GM18499 (cell line): ENCODE measurements at regions not wholly inside any gene's neighbourhood (a gene's known extent, or its start where the extent isn't known, plus 50 kb on each side); places are given as distances from the start of the nearest gene placed in this dataset.

Experiments used
- ATAC-seq: cut with Tn5 transposase; IDR thresholded peaks from one replicate; pipeline ENCODE4 v1.9.1; 2021; ENCODE audit warnings: moderate number of reproducible peaks; ENCODE audit not compliant: insufficient read depth, unreplicated experiment

DNA sequence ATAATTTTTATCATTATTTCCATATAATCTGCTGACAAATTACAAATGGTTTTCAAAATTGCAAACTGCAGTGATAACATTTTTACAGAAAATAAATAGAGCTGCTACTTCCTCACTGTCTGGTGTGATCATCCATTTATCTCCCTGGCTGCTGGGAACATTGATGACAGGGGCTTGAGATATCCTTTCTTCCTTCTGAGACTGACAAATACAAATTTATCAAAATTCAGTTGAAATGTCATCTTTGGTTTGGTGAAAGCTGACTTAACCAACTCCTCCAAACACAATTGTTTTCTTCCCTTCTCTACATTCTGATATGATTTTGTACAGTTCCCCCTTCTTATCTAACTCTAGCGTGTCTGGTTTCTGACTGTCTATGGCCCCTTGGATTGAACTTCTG is 611.8 kb upstream of the KLF4 start:
- no peak for ATAC-seq

DNA sequence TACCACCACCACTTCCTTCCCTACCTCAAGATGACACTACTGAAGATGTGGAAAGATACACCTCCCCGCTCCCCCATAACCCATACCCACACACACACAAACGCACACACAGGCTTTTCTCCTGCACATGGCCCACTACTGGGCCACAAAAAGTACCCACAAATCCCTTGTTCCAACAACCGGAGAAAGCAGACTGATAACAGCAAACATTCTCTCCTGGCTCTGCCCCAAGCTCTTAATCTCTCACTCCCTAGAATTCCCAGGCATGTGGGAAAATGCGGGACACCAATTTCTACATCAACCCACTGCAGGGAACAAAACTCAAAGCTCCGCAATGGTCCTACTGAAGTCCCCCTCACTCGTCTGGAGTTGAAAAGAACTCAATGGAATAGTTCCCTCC is 611.0 kb upstream of the KLF4 start:
- no peak for ATAC-seq

DNA sequence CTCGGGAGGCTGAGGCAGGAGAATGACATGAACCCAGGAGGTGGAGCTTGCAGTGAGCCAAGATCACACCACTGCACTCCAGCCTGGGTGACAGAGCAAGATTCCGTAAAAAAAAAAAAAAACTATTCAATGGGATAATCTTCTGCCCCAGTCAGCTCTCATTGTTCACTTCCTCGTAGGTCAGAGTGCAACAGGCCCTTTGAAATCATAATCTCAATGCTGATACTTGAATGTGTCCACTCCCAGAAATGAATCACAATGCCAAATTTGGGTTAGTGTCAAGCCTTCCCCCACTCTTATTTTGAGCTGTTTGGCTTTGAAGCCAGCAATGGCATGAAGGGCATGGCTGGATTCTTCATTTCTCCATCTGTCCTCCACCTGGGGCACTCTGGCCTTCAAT is 610.3 kb upstream of the KLF4 start:
- ATAC-seq: no peak

DNA sequence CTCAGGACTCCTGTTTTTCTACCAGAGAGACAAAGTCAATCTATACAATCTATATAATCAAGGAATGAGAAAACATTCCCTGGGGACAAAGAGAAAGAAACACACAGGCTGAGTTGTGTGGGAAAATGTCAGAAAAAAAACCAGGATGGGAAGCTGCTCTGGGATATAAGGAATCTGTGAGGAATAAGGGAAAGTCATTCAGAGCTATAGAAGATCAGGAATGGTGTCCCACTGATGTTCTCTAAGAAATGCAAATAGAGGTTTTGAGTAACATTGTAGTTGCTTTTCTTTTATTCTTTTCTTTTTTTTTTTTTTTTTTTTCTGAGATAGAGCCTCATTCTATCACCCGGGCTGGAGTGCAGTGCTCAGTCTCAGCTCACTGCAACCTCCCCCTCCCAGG is 605.9 kb upstream of the KLF4 start:
- ATAC-seq: no peak

DNA sequence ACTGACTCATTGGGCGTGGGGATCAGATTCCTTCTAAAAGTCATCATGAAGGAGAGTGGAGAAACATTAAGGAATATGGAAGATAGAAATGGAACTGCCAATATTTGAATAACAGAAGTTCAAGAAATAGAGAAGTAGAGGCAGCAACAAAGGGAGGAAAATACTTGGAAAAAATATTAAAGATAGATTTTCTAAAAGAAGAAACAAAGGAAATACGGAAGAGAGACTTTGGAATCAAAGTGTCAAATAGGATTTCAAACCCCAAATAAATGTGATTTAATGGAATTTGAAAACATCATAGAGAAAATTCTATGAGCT is 605.1 kb upstream of the KLF4 start:
- ATAC-seq: no peak

DNA sequence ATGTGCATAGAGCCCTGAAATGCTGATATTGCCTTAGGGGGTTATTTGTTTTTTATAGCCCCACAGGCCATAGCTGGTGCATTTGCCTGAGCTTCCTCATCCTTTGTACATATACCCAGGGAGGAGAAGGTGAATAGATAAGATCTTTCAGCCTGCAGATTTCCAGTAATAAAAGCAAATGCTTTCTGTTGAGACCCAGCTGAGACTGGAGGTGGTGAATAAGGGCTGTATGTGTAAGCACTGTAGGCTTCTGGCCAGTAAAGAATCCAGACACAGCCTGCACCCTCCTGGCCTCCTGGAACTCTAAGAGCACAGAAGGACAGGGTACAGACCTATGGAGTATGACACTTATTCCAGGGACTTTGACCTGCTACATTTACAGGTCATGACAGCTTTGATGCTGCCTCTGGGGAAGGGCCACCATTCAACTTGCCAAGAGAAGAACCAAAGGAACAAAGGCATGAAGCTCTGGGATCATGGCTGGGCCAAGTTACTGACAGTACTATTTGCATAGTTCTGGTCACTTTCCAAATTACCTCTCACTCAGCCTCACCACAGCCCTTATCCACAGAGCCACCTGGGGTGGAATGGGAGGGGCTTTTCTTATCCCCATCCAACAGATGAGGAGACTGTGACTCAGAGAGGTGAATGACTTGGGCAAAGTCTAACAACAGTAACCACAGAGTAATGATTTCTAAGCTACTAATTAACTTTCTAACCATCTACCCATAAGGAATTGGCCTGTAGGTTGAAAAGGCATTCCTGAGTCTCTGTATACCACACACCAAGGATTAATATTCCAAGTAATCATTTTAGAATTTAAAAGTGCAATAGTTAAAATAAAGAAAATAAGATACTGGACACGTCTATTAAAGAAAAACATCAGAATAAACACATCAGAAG is 604.5 kb upstream of the KLF4 start:
- no peak for ATAC-seq

DNA sequence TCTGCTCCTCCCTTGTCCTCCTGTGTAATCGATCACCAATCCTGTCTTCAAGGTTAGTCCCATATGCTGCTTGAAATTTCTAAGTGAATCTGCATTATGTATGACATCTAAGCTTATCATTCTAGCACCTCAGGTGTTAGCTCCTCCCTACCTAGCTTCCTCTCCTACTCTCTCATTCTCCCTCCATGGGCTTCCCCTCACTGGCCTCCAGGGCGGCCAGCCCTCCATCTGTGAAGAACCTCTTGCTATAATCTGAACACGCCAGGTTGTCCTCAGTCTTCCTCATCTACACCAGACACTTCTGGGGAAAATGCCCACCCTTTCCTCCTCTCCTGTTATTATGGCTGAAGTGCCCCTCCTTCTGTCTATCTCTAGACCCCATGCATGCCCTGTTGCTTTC is 599.3 kb upstream of the KLF4 start:
- ATAC-seq: no peak

DNA sequence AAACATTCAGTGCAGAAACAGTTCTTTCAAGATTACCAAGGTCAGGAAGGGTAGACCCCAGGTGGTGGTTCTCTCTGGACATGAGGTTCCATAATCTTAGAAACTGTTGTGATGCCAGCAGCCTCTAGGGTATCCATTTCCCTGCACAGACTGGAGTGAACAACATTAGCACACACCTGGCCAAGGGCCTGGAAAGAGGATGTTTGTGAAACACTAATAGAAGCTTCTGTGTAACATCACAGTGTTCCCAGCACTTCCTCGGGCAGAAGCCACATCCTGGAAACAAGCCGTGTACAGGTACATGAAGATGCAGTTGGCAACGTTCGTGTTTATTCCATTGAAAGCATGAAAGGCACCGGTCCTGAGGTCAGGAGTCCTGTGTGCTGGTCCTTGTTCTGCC is 598.2 kb upstream of the KLF4 start:
- ATAC-seq: no peak

DNA sequence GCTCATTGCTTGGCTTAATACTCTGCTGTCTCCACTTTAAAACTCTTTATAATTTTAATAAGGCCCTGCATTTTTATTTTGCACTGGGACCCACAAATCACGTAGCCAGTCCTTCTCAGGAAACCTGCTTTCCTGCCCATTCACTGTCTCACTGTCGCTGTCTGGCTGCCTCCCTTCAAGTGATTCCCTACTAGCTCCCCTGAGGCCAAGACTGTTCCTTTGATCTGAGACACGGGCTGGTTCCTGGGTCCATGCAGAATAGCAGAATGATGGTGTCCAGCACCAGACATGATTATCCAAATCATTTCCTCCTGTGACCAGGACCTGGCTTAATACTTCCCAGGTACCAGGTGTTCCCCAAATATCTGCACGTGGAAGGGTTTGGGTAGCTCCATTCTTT is 597.1 kb upstream of the KLF4 start:
- ATAC-seq: no peak

DNA sequence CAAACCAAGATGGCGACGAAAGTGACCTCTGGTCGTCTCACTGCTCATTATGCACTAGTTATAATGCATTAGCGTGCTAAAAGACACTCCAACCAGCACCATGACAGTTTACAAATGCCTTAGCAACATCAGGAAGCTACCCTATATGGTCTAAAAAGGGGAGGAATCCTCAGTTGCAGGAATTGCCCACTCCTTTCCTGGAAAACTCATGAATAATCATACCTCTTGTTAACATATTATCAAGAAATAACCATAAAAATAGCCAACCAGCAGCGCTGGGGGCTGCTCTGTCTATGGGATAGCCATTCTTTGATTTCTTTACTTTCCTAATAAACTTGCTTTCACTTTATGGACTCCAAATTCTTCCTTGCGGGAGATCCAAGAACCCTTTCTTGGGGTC is 595.7 kb upstream of the KLF4 start:
- ATAC-seq: no peak

DNA sequence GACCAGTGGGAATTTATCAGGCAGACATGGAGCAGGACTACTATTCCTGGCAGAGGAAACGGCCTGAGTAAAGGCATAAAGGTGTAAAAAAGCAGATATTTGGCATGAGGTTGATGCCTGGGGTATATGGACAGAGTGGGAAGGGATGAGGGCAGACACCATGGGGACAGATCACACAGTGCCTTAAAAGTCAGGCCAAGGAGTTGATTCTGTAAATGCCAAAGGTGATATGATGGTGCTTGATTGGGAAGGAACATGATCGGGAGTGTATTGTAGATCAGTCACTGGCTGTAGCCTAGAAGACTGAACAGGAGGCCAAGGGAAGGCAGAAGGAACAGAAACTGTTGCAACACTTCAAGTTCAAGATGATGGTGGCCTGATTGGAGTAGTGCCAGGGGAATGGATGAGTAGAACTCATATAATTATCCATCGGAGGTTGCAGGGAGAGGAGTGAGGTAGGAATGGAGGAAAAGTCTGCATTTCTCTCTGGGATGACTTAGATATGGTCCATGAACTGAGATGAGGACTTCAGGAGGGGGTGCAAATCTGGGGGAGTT is 594.3 kb upstream of the KLF4 start:
- ATAC-seq: no peak

DNA sequence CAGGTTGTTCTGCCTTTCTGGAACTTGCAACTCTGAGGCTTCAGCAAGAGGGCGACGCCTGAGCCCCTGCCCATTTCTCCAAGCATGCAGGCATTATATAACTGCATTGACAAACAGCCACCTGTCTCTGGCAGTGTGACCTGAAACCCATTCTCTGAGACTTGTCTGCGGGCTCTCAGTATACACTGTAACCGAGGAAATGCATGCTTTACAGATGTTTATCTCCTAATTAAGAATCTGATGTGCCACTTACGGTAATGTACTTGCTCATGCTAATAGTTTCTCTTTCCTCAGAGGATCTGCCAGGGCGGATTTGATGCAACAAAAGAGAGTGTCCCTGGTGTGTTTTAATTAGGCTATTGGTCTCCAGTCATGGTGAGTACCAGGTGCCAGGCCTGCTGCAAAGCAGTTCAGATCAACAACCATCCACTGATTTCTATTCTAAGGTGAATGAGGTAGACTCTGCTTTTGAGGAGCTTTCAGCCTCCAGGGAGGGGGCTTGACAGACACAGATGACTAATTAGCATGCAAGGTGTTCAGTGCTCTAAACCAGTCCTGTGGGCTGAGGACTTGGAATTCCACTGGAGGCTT is 593.7 kb upstream of the KLF4 start:
- ATAC-seq: no peak

DNA sequence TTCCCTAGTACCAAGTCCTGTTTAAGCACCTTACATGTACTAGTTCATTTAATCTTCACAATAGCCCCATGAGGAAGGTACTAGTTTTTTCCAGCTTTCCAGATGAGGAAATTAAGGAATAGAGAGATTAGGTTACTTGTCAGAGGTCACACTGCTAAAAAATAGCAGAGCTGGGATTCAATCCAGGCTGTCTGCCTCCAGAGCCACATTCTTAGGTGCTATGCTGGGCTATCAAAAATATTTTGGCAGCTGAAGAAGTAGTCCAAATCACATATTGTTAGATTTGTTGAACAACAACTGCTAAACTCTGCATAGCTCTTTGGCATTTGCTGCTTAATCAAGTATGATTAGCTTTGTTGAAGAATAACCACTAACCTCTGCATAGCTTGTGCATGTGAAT is 591.5 kb upstream of the KLF4 start:
- ATAC-seq: no peak

DNA sequence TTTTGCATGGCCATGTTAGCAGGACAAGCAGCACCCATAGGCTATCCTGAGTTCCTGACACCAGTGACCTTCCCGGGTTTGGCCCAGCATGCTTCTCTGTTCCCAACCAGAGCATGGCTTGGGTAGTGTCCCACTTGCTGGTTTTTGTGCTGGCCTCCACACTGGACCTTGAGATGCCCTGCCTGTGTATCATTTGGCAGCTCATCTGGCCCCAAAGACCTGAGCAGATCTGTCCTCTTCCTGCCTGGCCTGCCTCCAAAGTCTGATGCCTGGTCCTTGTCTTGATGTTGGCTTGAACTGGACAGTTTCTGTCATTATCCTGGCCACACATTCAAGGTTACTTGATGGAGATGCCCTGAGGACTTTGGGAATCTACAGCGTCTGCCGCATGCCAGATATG is 590.7 kb upstream of the KLF4 start:
- no peak for ATAC-seq

DNA sequence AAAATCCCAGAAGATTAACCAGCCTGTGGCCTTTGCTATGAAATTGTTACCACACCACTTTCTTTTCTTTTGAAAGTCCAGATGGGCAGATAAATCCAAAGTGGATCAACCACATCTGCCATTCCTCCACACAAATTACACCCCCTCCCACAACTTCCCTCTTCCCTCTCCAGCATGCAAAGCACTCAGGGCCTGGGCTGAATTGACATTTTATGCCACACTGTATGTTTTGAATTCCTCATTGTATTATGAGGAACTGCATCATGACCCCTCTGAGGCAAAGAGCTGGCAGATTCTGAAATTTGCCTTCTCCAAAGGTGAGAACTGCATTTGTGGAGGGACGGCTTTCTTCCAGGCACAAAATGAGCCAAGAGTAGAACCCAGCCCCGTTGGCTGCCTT is 589.2 kb upstream of the KLF4 start:
- no peak for ATAC-seq

DNA sequence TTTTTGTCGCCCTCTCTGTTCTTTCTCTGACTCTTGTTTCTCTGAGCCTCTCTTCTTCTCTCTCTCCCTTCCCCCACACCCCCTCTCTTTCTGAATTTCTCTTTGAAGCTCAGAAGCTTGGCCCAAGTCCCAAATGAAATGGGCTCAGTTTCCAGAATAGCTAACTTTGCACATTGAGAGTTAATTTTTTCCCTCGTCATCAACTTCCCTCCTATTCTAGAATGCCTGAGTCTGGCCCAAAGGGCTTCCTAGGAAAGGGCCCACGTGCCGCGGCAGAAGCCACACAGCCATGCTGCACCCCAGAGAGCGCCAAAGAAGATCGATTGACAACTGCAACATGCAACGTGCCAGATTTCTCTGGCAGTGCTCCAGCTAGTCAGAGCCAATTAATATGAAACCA is 588.8 kb upstream of the KLF4 start:
- no peak for ATAC-seq

DNA sequence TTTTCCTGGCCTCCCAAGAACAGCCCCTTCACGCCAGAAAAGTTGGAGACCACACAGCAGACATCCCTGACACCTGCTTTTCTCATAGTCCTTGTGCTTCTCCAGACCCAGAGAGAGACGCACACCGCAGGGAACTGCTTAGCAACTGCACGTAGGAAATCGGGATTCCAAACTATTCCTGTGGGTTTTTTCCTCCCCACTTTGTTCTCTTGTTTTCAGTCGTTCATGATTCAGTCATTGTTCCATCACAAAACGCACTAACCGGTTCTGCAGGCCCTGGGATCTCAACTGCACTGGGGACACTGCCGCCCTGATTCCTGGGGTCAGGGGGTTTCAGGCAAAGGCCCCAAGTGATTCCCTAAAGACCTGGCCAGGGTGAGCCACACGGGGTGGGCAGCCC is 588.0 kb upstream of the KLF4 start:
- ATAC-seq: no peak

DNA sequence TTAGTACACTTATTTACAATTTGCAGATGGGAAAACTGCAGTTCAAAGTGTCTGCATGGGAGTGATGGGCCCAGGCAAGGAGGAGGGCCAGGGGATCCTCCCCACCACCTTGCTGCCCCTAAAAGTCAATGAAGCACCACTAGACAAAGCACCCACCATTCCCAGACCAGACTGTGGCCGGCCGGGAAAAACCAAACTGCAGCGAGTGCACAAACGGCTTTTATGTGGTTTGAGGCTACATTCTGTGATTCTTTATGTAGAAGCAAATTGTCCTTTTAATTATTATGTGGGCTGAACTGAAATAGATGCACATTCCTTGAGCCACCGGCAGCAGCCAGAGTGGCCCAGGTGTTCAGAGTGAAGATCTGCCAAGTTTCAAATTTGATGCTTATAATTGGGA is 585.3 kb upstream of the KLF4 start:
- ATAC-seq: no peak

DNA sequence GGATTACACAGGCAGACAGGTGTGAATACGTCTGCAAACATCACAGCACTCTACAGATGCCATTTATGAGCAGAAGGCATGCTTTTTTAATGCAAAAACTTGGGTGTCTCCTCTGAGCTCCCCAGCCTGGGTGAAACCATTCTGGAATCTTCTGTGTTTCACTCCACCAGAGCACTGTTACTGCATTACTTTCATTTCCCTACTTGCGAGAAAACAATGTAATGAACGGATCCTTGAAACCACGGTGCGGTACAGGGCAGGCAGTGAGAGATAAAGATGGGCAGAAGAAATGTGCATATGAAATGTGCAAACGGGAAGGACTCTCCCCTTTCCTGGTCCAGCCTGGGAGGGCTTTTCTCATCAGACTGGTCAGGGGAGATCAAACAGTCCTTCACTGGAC is 584.3 kb upstream of the KLF4 start:
- ATAC-seq: no peak

DNA sequence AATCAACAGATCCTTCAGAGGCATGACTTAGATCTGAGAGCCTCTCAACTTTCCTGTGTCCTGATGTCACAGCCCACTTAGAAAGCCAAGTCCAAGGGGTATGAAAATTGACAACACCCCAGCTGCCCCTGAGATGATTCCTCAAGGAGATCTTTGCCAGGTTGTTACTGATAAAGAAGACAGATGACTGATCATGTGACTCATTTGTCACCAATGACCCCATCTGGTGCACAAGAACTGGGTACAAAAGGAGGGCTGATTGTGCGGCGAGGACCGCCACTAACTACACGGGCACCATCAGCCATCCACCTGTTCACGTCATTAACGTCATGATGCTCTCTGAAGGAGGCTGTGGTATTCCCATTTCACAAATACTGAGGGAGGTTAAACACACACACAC is 583.2 kb upstream of the KLF4 start:
- ATAC-seq: no peak

DNA sequence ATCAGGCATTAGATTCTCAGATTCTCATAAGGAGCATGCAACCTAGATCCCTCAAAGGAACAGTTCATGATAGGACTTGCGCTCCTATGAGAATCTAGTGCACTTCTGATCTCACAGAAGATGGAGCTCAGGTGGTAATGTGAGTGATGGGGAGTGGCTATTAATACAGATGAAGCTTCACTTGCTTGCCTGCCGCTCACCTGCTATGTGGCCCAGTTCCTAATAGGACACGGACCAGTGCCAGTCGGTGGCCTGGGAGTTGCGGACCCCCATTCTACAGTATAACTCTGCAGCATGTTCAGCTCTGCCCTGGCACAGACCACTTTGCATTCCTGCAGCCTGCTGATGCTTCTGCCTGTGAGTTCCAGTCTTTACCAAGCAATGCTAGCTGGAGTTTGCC is 581.3 kb upstream of the KLF4 start:
- ATAC-seq: no peak

DNA sequence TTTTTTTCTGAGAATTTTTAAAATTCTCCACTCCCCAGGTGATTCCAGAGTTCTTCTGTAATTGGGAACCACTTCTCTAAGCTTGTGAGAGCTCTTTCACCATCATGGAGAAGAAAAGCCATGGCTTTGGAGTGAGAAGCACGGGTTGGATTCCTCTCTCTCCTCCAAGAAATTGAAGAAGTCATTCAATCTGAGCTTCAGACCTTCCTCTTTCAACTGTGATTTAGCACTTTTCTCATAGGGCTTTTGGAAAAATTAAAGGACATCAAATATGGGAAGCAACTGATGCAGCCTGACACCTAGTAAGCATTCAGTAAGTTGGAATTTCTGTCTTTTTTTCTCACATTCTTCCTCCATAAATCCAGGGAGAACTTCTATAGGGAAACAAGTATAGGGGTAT is 580.4 kb upstream of the KLF4 start:
- ATAC-seq: no peak
